HepG2 (cell line): ENCODE measurements at regions not wholly inside any gene's neighbourhood (a gene's known extent, or its start where the extent isn't known, plus 50 kb on each side); places are given as distances from the start of the nearest gene placed in this dataset.

ENCODE experiments used
- CBFB ChIP-seq: sonication (generic); formaldehyde crosslinking; IDR thresholded peaks from 2 replicates; pipeline ENCODE4 v1.4.0; 2020; ENCODE audit warnings: missing genetic modification reagents
- CENPT ChIP-seq: sonication (generic); formaldehyde crosslinking; IDR thresholded peaks from 2 replicates; pipeline ENCODE4 v1.8.0; 2022; ENCODE audit warnings: low read depth, mild to moderate bottlenecking, moderate library complexity, missing genetic modification reagents
- DNMT3B ChIP-seq: conservative IDR thresholded peaks from 2 replicates; pipeline ENCODE4 v1.6.1; 2016; ENCODE audit warnings: missing biosample characterization, control low read depth
- FOXA3 ChIP-seq: IDR thresholded peaks from 2 replicates; pipeline ENCODE4 v1.6.1; 2016; ENCODE audit warnings: missing genetic modification reagents, missing compliant biosample characterization
- GATAD2A ChIP-seq: IDR thresholded peaks from 2 replicates; pipeline ENCODE4 v1.6.1; 2016
- KDM3A ChIP-seq: IDR thresholded peaks from 2 replicates; pipeline ENCODE4 v1.6.1; 2018; ENCODE audit warnings: low read depth, missing compliant biosample characterization
- KDM6A ChIP-seq: IDR thresholded peaks from 2 replicates; pipeline ENCODE4 v1.6.1; 2016; ENCODE audit warnings: low read depth
- PREB ChIP-seq: sonication (generic); formaldehyde crosslinking; IDR thresholded peaks from 2 replicates; pipeline ENCODE4 v1.4.0; 2020; ENCODE audit warnings: missing genetic modification reagents
- REPIN1 ChIP-seq: sonication (generic); formaldehyde crosslinking; IDR thresholded peaks from 2 replicates; pipeline ENCODE4 v1.8.0; 2022; ENCODE audit warnings: missing genetic modification reagents, low read depth, mild to moderate bottlenecking, borderline replicate concordance
- TCF7L2 ChIP-seq: IDR thresholded peaks from 2 replicates; pipeline ENCODE4 v1.6.1; 2011; ENCODE audit warnings: mild to moderate bottlenecking, low read depth, low read length, moderate library complexity
- ZNF225 ChIP-seq: sonication (generic); formaldehyde crosslinking; IDR thresholded peaks from 2 replicates; pipeline ENCODE4 v1.4.0; 2020; ENCODE audit warnings: mild to moderate bottlenecking, missing genetic modification reagents
- ZNF343 ChIP-seq: sonication (generic); formaldehyde crosslinking; IDR thresholded peaks from 2 replicates; pipeline ENCODE4 v1.4.0; 2020; ENCODE audit warnings: mild to moderate bottlenecking, missing genetic modification reagents
- ZNF414 ChIP-seq: sonication (generic); formaldehyde crosslinking; IDR thresholded peaks from 2 replicates; pipeline ENCODE4 v1.5.0; 2020; ENCODE audit warnings: missing genetic modification reagents
- ZNF770 ChIP-seq: sonication (generic); formaldehyde crosslinking; IDR thresholded peaks from 2 replicates; pipeline ENCODE4 v1.5.0; 2020; ENCODE audit warnings: mild to moderate bottlenecking, missing genetic modification reagents
- ZSCAN30 ChIP-seq: sonication (generic); formaldehyde crosslinking; IDR thresholded peaks from 2 replicates; pipeline ENCODE4 v1.5.0; 2020; ENCODE audit warnings: mild to moderate bottlenecking, missing genetic modification reagents
- TF ChIP-seq, protein P1 (sequence below): sonication (generic); formaldehyde crosslinking; IDR thresholded peaks from 2 replicates; pipeline ENCODE4 v1.5.0; 2020; ENCODE audit warnings: mild to moderate bottlenecking, missing genetic modification reagents, borderline replicate concordance

GRCh38 chr12:19065223-19065622 lies 64.3 kb upstream of the PLEKHA5 start (continued):
- 0 out of 2 replicates have a peak, but pooled peaks have one; percentile 16 for TF ChIP-seq KDM6A
- peak; percentile 29; the same call in 1 of the 2 replicates for TF ChIP-seq FOXA3 (CRISPR knock-in tag)
- TF ChIP-seq ZSCAN30 (CRISPR knock-in tag): 0 out of 2 replicates have a peak, but pooled peaks have one; percentile 66
- no peak for TF ChIP-seq CENPT
- TF ChIP-seq ZNF414 (CRISPR knock-in tag): no peak
- TF ChIP-seq TCF7L2: no peak
- no peak for TF ChIP-seq ZNF225 (CRISPR knock-in tag)
- no peak for TF ChIP-seq REPIN1
- TF ChIP-seq PREB (CRISPR knock-in tag): no peak
- no peak for TF ChIP-seq KDM3A (CRISPR knock-in tag)
- TF ChIP-seq GATAD2A: peak; percentile 69
- TF ChIP-seq DNMT3B (CRISPR knock-in tag): no peak
- TF ChIP-seq CBFB (CRISPR knock-in tag): no peak
- peak; percentile 39; the same call in 1 of the 2 replicates for TF ChIP-seq ZNF770
- TF ChIP-seq, protein P1, sequence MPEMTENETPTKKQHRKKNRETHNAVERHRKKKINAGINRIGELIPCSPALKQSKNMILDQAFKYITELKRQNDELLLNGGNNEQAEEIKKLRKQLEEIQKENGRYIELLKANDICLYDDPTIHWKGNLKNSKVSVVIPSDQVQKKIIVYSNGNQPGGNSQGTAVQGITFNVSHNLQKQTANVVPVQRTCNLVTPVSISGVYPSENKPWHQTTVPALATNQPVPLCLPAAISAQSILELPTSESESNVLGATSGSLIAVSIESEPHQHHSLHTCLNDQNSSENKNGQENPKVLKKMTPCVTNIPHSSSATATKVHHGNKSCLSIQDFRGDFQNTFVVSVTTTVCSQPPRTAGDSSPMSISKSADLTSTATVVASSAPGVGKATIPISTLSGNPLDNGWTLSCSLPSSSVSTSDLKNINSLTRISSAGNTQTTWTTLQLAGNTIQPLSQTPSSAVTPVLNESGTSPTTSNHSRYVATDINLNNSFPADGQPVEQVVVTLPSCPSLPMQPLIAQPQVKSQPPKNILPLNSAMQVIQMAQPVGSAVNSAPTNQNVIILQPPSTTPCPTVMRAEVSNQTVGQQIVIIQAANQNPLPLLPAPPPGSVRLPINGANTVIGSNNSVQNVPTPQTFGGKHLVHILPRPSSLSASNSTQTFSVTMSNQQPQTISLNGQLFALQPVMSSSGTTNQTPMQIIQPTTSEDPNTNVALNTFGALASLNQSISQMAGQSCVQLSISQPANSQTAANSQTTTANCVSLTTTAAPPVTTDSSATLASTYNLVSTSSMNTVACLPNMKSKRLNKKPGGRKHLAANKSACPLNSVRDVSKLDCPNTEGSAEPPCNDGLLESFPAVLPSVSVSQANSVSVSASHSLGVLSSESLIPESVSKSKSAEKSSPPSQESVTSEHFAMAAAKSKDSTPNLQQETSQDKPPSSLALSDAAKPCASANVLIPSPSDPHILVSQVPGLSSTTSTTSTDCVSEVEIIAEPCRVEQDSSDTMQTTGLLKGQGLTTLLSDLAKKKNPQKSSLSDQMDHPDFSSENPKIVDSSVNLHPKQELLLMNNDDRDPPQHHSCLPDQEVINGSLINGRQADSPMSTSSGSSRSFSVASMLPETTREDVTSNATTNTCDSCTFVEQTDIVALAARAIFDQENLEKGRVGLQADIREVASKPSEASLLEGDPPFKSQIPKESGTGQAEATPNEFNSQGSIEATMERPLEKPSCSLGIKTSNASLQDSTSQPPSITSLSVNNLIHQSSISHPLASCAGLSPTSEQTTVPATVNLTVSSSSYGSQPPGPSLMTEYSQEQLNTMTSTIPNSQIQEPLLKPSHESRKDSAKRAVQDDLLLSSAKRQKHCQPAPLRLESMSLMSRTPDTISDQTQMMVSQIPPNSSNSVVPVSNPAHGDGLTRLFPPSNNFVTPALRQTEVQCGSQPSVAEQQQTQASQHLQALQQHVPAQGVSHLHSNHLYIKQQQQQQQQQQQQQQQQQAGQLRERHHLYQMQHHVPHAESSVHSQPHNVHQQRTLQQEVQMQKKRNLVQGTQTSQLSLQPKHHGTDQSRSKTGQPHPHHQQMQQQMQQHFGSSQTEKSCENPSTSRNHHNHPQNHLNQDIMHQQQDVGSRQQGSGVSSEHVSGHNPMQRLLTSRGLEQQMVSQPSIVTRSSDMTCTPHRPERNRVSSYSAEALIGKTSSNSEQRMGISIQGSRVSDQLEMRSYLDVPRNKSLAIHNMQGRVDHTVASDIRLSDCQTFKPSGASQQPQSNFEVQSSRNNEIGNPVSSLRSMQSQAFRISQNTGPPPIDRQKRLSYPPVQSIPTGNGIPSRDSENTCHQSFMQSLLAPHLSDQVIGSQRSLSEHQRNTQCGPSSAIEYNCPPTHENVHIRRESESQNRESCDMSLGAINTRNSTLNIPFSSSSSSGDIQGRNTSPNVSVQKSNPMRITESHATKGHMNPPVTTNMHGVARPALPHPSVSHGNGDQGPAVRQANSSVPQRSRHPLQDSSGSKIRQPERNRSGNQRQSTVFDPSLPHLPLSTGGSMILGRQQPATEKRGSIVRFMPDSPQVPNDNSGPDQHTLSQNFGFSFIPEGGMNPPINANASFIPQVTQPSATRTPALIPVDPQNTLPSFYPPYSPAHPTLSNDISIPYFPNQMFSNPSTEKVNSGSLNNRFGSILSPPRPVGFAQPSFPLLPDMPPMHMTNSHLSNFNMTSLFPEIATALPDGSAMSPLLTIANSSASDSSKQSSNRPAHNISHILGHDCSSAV (CRISPR knock-in tag): no peak
- no peak for TF ChIP-seq ZNF343 (CRISPR knock-in tag)
